Stimulated activated CD4-positive, alpha-beta T cell treated with anti-CD3 and anti-CD28 coated beads, Interleukin-15, amount 100 ng/mL, for 48 hours (primary cell): ENCODE measurements at regions not wholly inside any gene's neighbourhood (a gene's known extent, or its start where the extent isn't known, plus 50 kb on each side); places are given as distances from the start of the nearest gene placed in this dataset.
A peak's percentile ranks its signal among the peaks of the same experiment; 100 is the strongest.
"Not testable (repeated sequence)": the region's sequence is repeated elsewhere in the genome, so short reads cannot be mapped to it uniquely, and the experiment has no call there.

ENCODE experiments used
- DNase-seq, 2 donors: peaks; one replicate each; pipeline ENCODE4 v3.0.0-alpha.2; 2020; ENCODE audit warnings: low read depth in 2 of 2

GRCh38 chr3:72628065-72628464, 220.2 kb downstream of the SHQ1 start:
- DNase-seq, result no peak

- no peak for DNase-seq
Measured at GRCh38 chr3:72627271-72627670, 221.0 kb downstream of the SHQ1 start.

- DNase-seq, result peak in 1 of 2 donors; percentile 27
Measured at GRCh38 chr3:72625602-72626337, 222.5 kb downstream of the SHQ1 start.

DNA sequence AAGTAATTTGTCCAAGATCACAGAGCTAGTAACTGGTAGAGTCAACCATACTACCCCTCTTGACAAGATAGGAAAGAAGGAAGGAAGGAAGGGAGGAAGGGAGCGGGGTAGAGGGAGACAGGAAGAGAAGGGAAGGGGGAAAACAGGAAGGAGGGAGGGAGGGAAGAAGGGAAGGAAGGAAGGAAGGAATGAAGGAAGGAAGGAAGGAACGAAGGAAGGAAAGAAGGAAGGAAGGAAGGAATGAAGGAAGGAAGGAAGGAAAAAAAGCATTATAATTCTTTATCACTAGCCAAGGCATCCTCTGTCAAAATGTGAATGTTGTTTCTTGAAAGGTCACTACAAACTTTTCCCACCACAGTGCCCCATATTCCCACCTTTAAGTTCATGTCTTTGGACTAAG, 223.6 kb downstream of the SHQ1 start:
- DNase-seq, result no peak

DNA sequence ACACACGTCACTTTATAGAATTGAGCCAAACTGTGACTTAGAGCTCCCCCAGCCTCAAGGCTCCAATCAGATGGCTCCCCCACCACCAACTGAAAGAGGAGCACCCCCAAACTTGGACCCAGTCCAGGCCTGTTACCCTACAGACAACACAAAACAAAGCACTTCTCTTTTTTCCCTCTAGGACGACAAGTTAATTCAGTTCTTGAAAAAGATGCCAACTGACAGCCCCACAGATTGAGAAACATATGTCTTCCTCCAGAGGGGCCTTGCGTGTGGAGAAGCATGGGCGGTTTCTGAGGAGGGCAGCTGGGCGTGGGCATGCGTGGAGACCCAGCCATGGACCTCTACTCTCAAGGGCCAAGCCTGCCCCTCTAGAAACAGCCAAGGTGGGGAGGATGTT, 229.5 kb downstream of the SHQ1 start:
- DNase-seq, result no peak

DNA sequence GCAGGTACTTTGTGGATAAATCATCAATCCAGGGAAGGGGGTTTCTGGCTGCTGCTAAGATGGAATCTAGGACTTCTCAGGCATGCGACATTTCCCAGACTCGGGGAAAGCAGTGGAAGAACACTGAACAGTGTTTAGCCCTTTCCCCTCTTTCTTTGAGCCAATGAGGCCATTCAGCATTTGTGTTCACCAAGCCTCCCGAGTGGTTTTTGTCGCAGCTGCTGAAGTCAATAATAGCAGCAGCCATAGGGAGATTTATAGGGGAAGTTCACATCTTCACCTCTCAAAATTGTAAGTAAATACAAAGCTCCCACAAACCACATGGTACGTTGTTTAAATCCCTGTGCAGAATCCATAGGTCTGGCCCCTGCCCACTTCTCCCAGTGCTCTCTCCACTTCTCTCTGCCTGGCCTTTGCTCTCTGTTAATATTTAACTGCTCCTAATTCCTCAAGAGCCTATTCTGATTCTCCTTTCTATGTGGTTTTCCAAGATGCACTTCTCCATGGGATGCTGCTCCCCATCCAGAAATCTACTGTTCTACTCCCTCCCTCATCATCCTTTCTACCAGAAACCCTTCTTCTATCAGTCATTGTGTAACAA, 230.7 kb downstream of the SHQ1 start:
- no peak for DNase-seq

- DNase-seq, result no peak
Measured at GRCh38 chr3:72615776-72616175, 232.5 kb downstream of the SHQ1 start.

DNA sequence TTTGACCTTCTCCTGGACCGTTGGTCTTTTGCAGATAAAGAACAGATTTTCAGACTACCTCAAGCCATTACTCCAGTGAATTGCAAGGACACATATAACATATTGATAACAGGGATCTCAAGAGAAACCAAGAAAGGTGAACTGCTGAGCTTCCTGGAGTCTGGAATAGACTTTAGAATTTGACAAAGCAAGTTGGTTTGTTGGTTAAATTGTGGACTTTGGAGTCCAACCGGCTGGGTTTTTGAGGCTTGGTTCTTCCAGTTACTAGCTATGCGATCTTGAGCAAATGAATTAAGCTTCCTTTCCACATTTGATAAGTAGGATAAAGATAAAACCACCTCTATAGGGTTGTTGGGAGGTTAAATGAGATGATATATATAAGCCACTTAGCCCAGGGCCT, 233.1 kb downstream of the SHQ1 start:
- no peak for DNase-seq

DNA sequence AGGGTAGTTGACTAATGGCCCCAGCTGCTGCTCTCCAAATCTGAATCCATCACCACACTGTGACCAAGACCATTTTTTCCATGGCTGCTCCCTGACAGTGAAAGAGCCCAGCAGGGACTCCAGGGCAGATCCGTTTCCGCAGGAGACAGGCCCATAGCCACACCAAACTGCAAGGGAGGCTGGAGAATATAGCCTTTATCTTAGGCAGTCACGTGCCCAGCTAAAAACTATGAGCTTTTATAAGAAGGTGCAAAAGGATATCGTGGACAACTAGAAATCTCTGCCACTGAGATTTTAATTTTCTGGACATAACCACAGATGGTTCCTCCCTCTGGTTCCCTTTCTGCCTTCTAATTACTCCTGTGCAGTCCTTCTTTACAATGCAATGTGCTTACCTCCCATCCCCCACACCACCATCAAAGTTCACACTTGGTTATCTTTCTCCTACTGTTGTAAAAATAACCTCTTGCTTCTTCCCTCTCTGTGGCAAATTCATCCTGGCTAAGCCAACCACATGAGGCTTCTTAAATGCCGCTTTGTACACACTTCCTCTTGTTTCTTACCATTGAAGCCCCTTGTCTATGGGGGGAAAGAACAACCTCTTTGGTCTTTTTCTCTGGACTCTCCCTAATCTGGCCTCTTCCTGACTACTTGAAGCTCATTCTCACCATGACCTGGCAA, 233.7 kb downstream of the SHQ1 start:
- no peak for DNase-seq

- DNase-seq, result no peak
Measured at GRCh38 chr3:72613871-72614270, 234.4 kb downstream of the SHQ1 start.

GRCh38 chr3:72609114-72609513, 239.1 kb downstream of the SHQ1 start:
- not testable (repeated sequence) for DNase-seq

GRCh38 chr3:72606005-72606800, 242.0 kb downstream of the SHQ1 start:
- DNase-seq, result no peak

DNA sequence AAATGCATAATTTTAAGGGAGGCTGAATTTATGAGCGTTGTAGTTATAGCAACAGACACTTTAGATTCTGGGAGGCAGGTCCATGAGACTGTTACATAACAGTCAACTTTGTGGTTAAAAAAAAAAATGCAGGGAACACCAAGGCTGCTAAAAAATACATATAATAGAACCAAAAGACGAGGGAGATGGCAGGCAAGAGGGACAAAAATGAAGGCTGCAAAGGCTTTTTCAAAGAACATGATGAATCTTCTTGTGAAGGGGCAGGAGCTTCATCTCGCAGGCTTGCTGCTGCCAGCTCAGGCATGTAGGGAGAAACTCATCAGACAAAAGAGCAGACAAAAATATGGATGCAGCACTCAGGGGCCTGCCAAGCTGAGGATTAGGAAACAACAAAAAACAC, 243.9 kb downstream of the SHQ1 start:
- no peak for DNase-seq

GRCh38 chr3:72601983-72602750, 246.1 kb downstream of the SHQ1 start:
- DNase-seq, result no peak

- no peak for DNase-seq
Measured at GRCh38 chr3:72601060-72601459, 247.2 kb downstream of the SHQ1 start.

- DNase-seq, result no peak
Measured at GRCh38 chr3:72597756-72598195, 250.5 kb downstream of the SHQ1 start.

GRCh38 chr3:72597043-72597442, 251.2 kb downstream of the SHQ1 start:
- DNase-seq, result no peak

DNA sequence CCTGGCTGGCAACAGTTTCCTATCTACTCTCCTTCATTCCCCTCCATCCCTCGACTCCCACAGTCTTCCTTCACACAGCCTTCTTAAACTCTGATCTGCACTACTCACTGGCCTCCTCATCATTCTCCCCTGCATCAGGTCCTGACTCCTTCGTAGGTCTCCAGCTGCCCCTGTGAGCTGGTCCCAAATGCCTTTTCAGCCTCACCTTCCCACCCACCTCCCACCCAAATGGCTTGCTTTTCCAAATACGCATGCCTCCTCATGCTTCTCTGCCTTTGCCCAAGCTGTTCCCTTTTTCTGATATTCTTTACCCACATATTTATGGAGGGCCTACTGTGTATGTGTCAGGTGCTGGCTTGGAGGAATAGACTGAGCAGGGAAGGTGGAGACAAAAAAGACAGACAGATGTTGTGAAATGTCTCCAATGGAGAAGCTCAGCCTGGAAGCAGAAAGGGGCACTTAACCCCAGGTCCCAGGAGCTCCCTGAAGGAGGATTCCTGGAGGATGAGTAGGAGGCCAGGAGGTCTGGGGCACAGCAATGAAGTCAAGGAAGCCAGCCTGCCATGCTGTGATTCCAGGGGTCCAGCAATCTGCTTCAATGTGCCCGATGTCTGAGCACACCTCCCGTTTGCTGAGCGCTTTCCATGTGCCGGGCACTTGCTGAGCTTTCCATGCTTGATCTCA, 252.2 kb downstream of the SHQ1 start:
- no peak for DNase-seq

- DNase-seq, result no peak
Measured at GRCh38 chr3:72595376-72595775, 252.9 kb downstream of the SHQ1 start.

GRCh38 chr3:72594615-72595215, 253.5 kb downstream of the SHQ1 start:
- DNase-seq, result no peak
